A673 (cell line): ENCODE measurements at regions not wholly inside any gene's neighbourhood (a gene's known extent, or its start where the extent isn't known, plus 50 kb on each side); places are given as distances from the start of the nearest gene placed in this dataset.

Experiments
- CTCF ChIP-seq: fragments of 300-800, 200-600 bp; sonication (generic); conservative IDR thresholded peaks from 2 replicates; pipeline ENCODE4 v1.5.1; 2017; ENCODE audit warnings: low read depth, mild to moderate bottlenecking, antibody characterized with exemption, low read length, moderate library complexity, mixed read lengths
- EZH2 ChIP-seq: fragments of 200-600 bp; sonication (generic); IDR thresholded peaks from 2 replicates; pipeline ENCODE4 v1.6.1; 2017; ENCODE audit warnings: borderline replicate concordance, low read depth, mild to moderate bottlenecking, mixed read lengths, antibody characterized with exemption, low read length; ENCODE audit not compliant: poor library complexity, severe bottlenecking

- no peak for TF ChIP-seq CTCF
- TF ChIP-seq EZH2 = no peak
These were observed 142.6 kb upstream of the PRDM1 start for GRCh38 chr6:105943514-105943913.
